SH-SY5Y (cell line): ENCODE measurements at regions not wholly inside any gene's neighbourhood (a gene's known extent, or its start where the extent isn't known, plus 50 kb on each side); places are given as distances from the start of the nearest gene placed in this dataset.

Experiments used
- GATA2 ChIP-seq: IDR thresholded peaks from 2 replicates; pipeline ENCODE4 v1.6.1; 2011; ENCODE audit warnings: mild to moderate bottlenecking, low read depth, low read length
- GATA3 ChIP-seq: IDR thresholded peaks from 2 replicates; pipeline ENCODE4 v1.6.1; 2011; ENCODE audit warnings: low read depth, mild to moderate bottlenecking, low read length, moderate library complexity

DNA sequence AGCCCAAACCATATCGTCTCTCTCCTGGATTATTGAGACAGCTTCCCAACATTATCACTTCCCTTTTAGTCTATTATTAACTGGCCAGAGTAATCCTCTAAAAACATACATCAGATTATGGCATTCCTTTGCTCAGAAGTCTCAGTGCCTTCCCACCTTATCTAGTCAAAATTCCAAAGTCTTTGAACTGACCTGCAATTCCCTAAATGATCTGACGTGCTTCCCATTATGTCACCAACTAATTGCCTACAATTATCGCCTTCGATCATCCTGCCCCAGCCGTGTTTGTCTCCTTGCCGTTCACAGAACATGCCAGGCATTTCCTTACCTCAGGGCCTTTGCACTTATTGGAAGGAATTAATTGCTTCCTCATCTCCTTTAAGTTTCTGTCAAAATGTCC, 332.4 kb downstream of the IRS1 start:
- no peak for TF ChIP-seq GATA2
- no peak for TF ChIP-seq GATA3
